GM18861 (cell line): ENCODE measurements at regions not wholly inside any gene's neighbourhood (a gene's known extent, or its start where the extent isn't known, plus 50 kb on each side); places are given as distances from the start of the nearest gene placed in this dataset.
A peak's percentile ranks its signal among the peaks of the same experiment; 100 is the strongest.
"Not testable (repeated sequence)": the region's sequence is repeated elsewhere in the genome, so short reads cannot be mapped to it uniquely, and the experiment has no call there.

Source experiments
- ATAC-seq: cut with Tn5 transposase; IDR thresholded peaks from one replicate; pipeline ENCODE4 v1.9.1; 2021; ENCODE audit not compliant: unreplicated experiment

GRCh38 chr10:3928078-3928477, 143.1 kb upstream of the KLF6 start:
- ATAC-seq, result no peak

- no peak for ATAC-seq
Measured at GRCh38 chr10:3926675-3927525, 141.9 kb upstream of the KLF6 start.

- no peak for ATAC-seq
Measured at GRCh38 chr10:3926258-3926657, 141.2 kb upstream of the KLF6 start.

- ATAC-seq, result no peak
Measured at GRCh38 chr10:3925184-3925583, 140.2 kb upstream of the KLF6 start.

- no peak for ATAC-seq
Measured at GRCh38 chr10:3924344-3924743, 139.3 kb upstream of the KLF6 start.

- ATAC-seq, result no peak
Measured at GRCh38 chr10:3923033-3923432, 138.0 kb upstream of the KLF6 start.

GRCh38 chr10:3919709-3920308, 134.8 kb upstream of the KLF6 start:
- ATAC-seq, result no peak

- not testable (repeated sequence) for ATAC-seq
Measured at GRCh38 chr10:3917392-3917791, 132.4 kb upstream of the KLF6 start.

- ATAC-seq, result no peak
Measured at GRCh38 chr10:3914733-3915132, 129.7 kb upstream of the KLF6 start.

GRCh38 chr10:3911713-3912442, 126.9 kb upstream of the KLF6 start:
- no peak for ATAC-seq

GRCh38 chr10:3911241-3911640, 126.2 kb upstream of the KLF6 start:
- no peak for ATAC-seq

GRCh38 chr10:3909339-3909738, 124.3 kb upstream of the KLF6 start:
- no peak for ATAC-seq

- ATAC-seq, result no peak
Measured at GRCh38 chr10:3908183-3908582, 123.2 kb upstream of the KLF6 start.

GRCh38 chr10:3907514-3907913, 122.5 kb upstream of the KLF6 start:
- ATAC-seq, result no peak

GRCh38 chr10:3906511-3907111, 121.6 kb upstream of the KLF6 start:
- ATAC-seq, result no peak

- no peak for ATAC-seq
Measured at GRCh38 chr10:3904419-3904960, 119.5 kb upstream of the KLF6 start.

- ATAC-seq, result peak; percentile 27
Measured at GRCh38 chr10:3902809-3903410, 117.9 kb upstream of the KLF6 start.

GRCh38 chr10:3902054-3902808, 117.2 kb upstream of the KLF6 start:
- peak; percentile 95 for ATAC-seq

GRCh38 chr10:3901370-3901769, 116.4 kb upstream of the KLF6 start:
- ATAC-seq, result no peak

GRCh38 chr10:3900391-3900790, 115.4 kb upstream of the KLF6 start:
- no peak for ATAC-seq
